ENCODE measurements at regions not wholly inside any gene's neighbourhood (a gene's known extent, or its start where the extent isn't known, plus 50 kb on each side); places are given as distances from the start of the nearest gene placed in this dataset.

- TF ChIP-seq RB1 (IDR thresholded peaks at IDR 0.05; ENCODE audit: low read depth) = peak; percentile 72
- no peak for TF ChIP-seq MGA (IDR thresholded peaks at IDR 0.05)
- peak; percentile 23 to 52; a peak in 1 of 4 replicates for TF ChIP-seq NRF1 (conservative IDR thresholded peaks at IDR 0.05 in 1 of 2, IDR thresholded peaks at IDR 0.05 in 1 of 2)
- peak in 1 of 2 experiments; percentile 49; a peak in 2 of 4 replicates for TF ChIP-seq KDM1A (IDR thresholded peaks at IDR 0.05)
- no peak for TF ChIP-seq CHD2 (IDR thresholded peaks at IDR 0.05; ENCODE audit: low read depth, low read length)
- no peak for TF ChIP-seq E2F3 (CRISPR knock-in tag; IDR thresholded peaks at IDR 0.05)
- no peak for TF ChIP-seq ARID3B (CRISPR knock-in tag; IDR thresholded peaks at IDR 0.05; ENCODE audit: borderline replicate concordance)
- 0 out of 4 replicates have a peak, but pooled peaks of 1 of the 2 experiments have one; percentile 3 for TF ChIP-seq TEAD1 (CRISPR knock-in tag; IDR thresholded peaks at IDR 0.05)
- TF ChIP-seq UBTF (IDR thresholded peaks at IDR 0.05; ENCODE audit: borderline replicate concordance in 1 of 2, low read depth in 2 of 2, low read length in 2 of 2) = no peak
Observed at GRCh38 chr17:77280304-77281121, 139.7 kb downstream of the SEC14L1 start (continued).
